GM12874 (cell line): ENCODE measurements at regions not wholly inside any gene's neighbourhood (a gene's known extent, or its start where the extent isn't known, plus 50 kb on each side); places are given as distances from the start of the nearest gene placed in this dataset.

ENCODE experiments used
- CTCF ChIP-seq: IDR thresholded peaks from 2 replicates; pipeline ENCODE4 v1.5.1; 2011; ENCODE audit warnings: low read depth, mild to moderate bottlenecking, control low read depth, low read length, moderate library complexity; ENCODE audit not compliant: insufficient read depth

GRCh38 chr18:5618047-5618688 lies 74.4 kb upstream of the EPB41L3 start:
- TF ChIP-seq CTCF: no peak

- TF ChIP-seq CTCF: no peak
Measured at GRCh38 chr18:5611221-5611620, 67.4 kb upstream of the EPB41L3 start.

DNA sequence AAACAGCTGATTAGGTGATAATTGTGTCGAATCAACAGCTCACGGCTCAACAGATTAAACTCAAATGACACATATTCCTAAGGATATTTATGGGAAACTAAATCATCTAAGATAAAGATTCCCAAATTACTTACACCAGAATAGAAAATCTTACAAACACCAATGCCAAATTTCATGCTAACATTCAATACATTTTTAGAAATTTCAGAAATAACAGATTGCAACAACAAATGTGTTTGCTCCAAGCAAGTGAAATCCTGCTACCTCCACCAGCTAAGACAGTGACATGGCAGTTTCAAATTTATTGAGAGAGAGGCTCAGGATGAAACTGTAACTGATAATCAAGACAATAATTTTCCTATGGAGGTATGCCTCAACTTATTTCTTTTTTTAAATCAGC lies 65.0 kb upstream of the EPB41L3 start:
- TF ChIP-seq CTCF: no peak

DNA sequence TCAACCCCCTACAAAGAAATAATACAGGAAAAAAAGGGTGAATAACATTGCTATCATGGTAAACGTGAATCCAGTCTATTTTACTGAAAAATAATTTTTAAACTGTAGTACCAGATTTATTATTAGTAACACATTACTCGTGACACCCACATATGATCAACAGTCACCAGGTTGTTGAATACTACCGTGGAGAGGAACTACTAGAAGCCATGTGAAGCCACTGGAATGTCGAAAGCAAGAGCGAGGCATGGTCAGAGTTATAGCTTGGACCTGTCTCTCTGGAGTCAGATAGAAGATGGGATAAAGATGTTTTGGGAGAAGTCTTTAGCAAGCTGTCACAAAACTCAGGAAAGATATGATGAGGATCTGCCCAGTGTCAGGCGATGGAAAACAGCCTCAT lies 63.2 kb upstream of the EPB41L3 start:
- no peak for TF ChIP-seq CTCF

DNA sequence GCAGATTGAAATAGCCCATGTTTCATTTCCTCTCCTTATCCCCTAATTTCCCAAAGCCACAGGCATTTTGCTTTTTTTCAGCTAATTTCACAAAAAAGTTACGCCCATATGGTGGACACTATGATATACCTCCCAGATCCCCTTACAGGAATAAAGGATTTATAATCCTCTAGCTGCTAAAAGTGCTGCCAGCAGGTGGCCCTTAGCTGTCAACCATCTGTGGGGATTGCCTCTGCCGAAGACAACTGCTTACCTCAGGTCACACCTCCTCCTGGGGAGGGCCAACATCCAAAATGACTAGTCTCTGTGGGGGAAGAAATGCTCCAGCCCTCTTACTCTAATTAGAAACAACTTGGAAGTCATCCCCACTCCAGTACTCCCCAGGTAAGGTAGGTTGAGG lies 61.0 kb upstream of the EPB41L3 start:
- TF ChIP-seq CTCF: 0 out of 2 replicates have a peak, but pooled peaks have one; percentile 1

DNA sequence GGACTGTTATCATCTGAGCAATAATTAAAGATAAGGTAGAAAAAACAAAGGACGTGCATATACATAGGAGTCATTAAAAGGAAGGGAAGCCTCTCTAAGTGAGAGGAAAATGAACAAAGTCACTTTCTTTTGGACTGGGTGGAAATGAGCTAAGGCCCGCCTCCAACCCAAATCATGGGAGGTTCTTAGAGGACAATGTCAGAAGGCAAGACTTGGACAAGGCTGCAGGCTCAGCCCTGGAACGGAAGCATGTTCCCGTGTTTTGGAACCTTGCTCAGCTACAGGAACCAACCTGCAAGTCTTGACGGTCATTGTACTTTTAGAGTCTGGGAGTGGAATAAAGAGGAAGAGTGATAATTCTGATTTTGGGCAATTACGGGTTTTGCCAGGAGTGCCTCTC lies 59.4 kb upstream of the EPB41L3 start:
- no peak for TF ChIP-seq CTCF

- TF ChIP-seq CTCF: no peak
Measured at GRCh38 chr18:5601188-5601624, 57.4 kb upstream of the EPB41L3 start.
